ENCODE measurements at regions not wholly inside any gene's neighbourhood (a gene's known extent, or its start where the extent isn't known, plus 50 kb on each side); places are given as distances from the start of the nearest gene placed in this dataset.

DNA sequence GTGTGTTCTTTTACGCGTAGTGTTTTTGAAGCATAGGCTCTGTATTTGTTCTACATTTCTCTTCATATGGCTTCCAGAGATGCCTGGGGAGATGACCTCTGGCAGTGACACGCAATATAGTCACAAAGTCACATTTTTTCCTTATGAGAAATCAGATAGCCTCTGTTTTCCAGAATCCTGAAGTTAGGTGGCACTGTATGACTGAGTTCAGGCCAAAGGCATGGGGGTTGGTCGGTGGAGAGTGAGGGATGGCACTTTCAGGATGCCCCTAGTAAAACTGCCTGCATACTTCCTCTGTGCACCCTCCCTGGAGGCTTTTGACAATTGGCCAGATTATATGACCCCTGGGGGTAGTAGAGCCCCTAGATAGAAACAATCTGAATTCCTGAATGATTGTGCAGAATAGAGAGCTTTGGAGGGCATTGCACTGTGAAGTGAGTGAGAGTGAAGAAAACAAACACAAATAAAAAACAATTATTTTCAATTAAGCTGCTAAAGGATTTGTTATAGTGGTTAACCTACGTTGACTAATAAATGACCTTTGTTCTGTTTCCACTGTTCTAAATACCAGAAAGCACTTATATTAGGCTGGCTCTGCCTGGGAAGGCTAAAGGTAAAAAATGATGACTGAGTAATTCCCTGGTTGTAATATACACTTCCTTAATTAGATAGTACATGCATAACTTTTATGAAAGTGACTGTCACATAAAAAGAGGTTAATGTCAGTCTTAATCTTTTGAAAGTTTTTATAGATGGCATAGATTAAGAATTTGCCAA is 1660.8 kb downstream of the PLA2G4A start:
- TF ChIP-seq, protein P1, sequence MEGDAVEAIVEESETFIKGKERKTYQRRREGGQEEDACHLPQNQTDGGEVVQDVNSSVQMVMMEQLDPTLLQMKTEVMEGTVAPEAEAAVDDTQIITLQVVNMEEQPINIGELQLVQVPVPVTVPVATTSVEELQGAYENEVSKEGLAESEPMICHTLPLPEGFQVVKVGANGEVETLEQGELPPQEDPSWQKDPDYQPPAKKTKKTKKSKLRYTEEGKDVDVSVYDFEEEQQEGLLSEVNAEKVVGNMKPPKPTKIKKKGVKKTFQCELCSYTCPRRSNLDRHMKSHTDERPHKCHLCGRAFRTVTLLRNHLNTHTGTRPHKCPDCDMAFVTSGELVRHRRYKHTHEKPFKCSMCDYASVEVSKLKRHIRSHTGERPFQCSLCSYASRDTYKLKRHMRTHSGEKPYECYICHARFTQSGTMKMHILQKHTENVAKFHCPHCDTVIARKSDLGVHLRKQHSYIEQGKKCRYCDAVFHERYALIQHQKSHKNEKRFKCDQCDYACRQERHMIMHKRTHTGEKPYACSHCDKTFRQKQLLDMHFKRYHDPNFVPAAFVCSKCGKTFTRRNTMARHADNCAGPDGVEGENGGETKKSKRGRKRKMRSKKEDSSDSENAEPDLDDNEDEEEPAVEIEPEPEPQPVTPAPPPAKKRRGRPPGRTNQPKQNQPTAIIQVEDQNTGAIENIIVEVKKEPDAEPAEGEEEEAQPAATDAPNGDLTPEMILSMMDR (IDR thresholded peaks at IDR 0.05): peak; percentile 12; the same call in 1 of the 2 replicates
- no peak for TF ChIP-seq ZFX (IDR thresholded peaks at IDR 0.05; ENCODE audit: borderline replicate concordance)
- H3K27ac ChIP-seq: no peak overlapping the region

DNA sequence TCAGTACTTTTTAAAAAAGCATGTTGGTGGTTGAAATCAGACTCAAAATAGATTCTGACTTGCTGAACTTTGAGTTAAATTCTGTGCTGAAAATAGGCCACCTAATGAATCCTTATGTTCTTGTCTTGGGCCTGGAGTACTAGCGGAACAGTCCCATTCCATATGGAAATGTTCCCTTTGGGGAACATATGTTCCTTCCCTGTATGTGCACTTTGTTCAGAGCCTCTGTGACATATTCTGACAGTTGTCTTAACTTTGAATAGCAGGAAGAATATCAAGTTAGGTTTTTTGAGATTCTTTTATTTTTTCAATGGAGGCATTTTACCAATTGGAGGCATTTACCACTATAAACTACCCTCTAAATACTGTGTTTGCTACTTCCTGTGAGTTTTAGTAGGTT is 1667.8 kb downstream of the PLA2G4A start:
- H3K27ac ChIP-seq: no peak overlapping the region
- TF ChIP-seq, protein P1 (IDR thresholded peaks at IDR 0.05): no peak
- TF ChIP-seq ZFX (IDR thresholded peaks at IDR 0.05; ENCODE audit: borderline replicate concordance): no peak

DNA sequence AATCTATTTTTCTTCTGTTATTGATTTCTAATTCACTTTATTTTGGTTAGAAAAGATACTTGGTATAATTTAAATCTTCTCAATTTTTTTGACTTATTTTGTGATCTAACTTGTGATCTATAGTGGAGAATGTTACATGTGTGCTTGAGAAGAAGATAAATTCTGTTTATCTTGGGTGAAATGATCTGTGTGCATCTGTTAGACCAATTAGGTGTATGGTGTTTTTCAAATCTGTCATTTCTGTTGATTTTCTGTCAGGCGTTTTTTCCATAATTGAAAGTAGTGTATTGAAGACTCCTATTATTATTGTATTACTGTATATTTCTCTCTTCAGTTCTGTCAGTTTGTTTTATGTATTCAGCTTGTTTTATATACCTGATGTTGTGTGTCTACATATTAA is 1668.3 kb downstream of the PLA2G4A start:
- TF ChIP-seq, protein P1 (IDR thresholded peaks at IDR 0.05): no peak
- no peak for TF ChIP-seq ZFX (IDR thresholded peaks at IDR 0.05; ENCODE audit: borderline replicate concordance)
- H3K27ac ChIP-seq: no peak overlapping the region

DNA sequence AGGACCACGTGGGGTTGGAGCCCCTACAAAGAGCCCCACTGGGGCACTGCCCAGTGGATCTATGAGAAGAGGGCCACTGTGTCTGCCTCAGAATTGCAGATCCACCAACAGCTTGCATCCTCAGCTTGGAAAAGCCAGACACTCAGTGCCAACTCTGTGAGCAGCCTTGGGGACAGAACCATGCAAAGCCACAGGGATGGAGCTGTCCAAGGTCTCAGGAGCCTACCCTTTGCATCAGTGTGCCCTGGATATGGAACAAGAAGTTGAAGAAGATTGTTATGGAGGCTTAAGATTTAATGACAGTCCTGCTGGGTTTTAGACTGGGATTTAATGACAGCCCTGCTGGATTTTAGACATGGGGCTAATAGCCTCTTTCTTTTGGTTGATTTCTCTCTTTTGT is 1670.9 kb downstream of the PLA2G4A start:
- no peak for TF ChIP-seq ZFX (IDR thresholded peaks at IDR 0.05; ENCODE audit: borderline replicate concordance)
- TF ChIP-seq, protein P1 (IDR thresholded peaks at IDR 0.05): no peak
- no peak overlapping the region for H3K27ac ChIP-seq

DNA sequence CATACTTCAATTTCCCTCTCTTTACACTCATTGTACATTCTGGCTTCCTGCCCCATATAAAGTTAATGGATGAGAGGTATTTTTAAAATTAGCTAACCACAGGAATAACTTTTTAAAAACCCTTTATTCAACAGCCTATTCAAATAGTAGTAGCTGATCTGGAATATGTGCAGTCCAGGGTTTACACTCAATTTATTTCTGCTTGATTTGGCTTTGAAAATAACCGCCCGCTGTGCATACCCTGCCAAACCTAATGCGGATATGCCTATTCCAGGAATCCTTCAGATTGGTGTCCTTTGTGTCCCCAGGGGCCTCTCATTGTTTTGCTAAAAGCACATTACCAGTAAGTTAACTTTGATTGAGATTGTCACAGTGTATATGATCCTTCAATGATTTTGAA is 1686.2 kb downstream of the PLA2G4A start:
- TF ChIP-seq, protein P1 (IDR thresholded peaks at IDR 0.05): no peak
- no peak for TF ChIP-seq ZFX (IDR thresholded peaks at IDR 0.05; ENCODE audit: borderline replicate concordance)
- no peak overlapping the region for H3K27ac ChIP-seq

DNA sequence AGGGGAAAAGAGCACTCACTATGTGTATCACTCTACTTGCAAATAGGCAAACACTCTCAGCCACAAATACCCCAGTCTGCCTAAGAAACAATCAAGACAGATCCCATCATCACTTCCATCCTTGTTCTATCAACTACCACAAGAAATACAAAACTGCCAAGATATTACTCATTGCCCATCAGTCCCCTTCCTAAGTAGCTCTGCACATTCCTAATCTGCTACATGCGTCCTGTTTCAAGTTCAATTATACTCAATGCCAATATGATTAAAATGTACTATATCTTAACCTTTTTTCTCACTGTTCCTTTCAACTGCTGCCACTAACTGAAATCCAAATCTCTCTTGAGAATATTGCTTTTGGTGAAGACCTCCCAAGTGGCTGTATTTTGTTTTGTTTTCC is 1688.4 kb downstream of the PLA2G4A start:
- TF ChIP-seq, protein P1 (IDR thresholded peaks at IDR 0.05): no peak
- TF ChIP-seq ZFX (IDR thresholded peaks at IDR 0.05; ENCODE audit: borderline replicate concordance): no peak
- H3K27ac ChIP-seq: no peak overlapping the region

DNA sequence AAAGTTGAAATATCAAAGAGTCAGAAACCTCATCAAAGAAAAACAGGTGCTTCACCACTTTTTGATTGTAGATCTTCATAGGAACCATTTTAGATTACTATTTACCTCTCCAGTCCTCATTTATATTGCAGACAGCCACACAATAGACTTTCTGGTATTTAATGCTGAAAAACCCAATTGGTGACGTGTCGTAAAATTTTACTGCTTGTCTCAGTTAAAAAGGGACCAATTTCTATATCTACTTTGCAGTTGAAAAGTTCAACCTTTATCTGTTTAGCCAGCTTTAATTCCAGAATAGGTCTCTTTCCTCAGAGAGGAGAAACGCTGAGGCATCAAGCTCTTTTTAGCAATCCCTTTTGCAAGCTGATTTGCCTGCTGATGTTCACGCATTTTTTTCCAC is 1722.4 kb downstream of the PLA2G4A start:
- no peak overlapping the region for H3K27ac ChIP-seq
- TF ChIP-seq, protein P1 (IDR thresholded peaks at IDR 0.05): no peak
- no peak for TF ChIP-seq ZFX (IDR thresholded peaks at IDR 0.05; ENCODE audit: borderline replicate concordance)

All from 22Rv1 (cell line).